Endodermal cell (in vitro differentiated cells): ENCODE measurements at regions not wholly inside any gene's neighbourhood (a gene's known extent, or its start where the extent isn't known, plus 50 kb on each side); places are given as distances from the start of the nearest gene placed in this dataset.

Source experiments
- DNase-seq: peaks from one replicate; pipeline ENCODE4 v3.0.0-alpha.2; 2017
- H3K27ac ChIP-seq: 2 replicates; pipeline ENCODE4 v1.5.1; 2013; ENCODE audit warnings: mild to moderate bottlenecking, low read depth, low read length, moderate library complexity
- H3K27me3 ChIP-seq: 2 replicates; pipeline ENCODE4 v1.6.1; 2013; ENCODE audit warnings: mild to moderate bottlenecking, low read length, moderate library complexity; ENCODE audit not compliant: insufficient read depth, control insufficient read depth, poor library complexity, severe bottlenecking
- H3K36me3 ChIP-seq: 2 replicates; pipeline ENCODE4 v1.7.0; 2013; ENCODE audit warnings: mild to moderate bottlenecking, low read length, moderate library complexity; ENCODE audit not compliant: control insufficient read depth, insufficient read depth
- H3K4me1 ChIP-seq: one replicate; pipeline ENCODE4 v1.7.0; 2013; ENCODE audit warnings: low read length; ENCODE audit not compliant: control insufficient read depth, insufficient read depth
- H3K4me3 ChIP-seq: 2 replicates; pipeline ENCODE4 v1.5.1; 2013; ENCODE audit warnings: mild to moderate bottlenecking, low read length, moderate library complexity
- H3K9ac ChIP-seq: 2 replicates; pipeline ENCODE4 v1.6.1; 2013; ENCODE audit warnings: mild to moderate bottlenecking, low read length, moderate library complexity; ENCODE audit not compliant: poor library complexity, severe bottlenecking; ENCODE audit errors: extremely low read depth
- H3K9me3 ChIP-seq: 2 replicates; pipeline ENCODE4 v1.6.1; 2013; ENCODE audit warnings: mild to moderate bottlenecking, low read length, moderate library complexity; ENCODE audit not compliant: control insufficient read depth
- H3K27ac Mint-ChIP-seq: 2 replicates; pipeline ENCODE4 v1.8.0; 2020; ENCODE audit warnings: mixed read lengths
- H3K27me3 Mint-ChIP-seq: 2 replicates; pipeline ENCODE4 v1.8.0; 2021; ENCODE audit warnings: mild to moderate bottlenecking, mixed read lengths; ENCODE audit not compliant: insufficient read depth
- H3K36me3 Mint-ChIP-seq: 2 replicates; pipeline ENCODE4 v1.8.0; 2020; ENCODE audit warnings: low read depth, mixed read lengths
- H3K4me1 Mint-ChIP-seq: 2 replicates; pipeline ENCODE4 v1.8.0; 2020; ENCODE audit warnings: mixed read lengths
- H3K4me3 Mint-ChIP-seq: 2 replicates; pipeline ENCODE4 v1.8.0; 2020; ENCODE audit warnings: mild to moderate bottlenecking, moderate library complexity, mixed read lengths
- H3K9me3 Mint-ChIP-seq: 2 replicates; pipeline ENCODE4 v1.8.0; 2020; ENCODE audit warnings: mild to moderate bottlenecking, mixed read lengths
- WGBS, 2 experiments: methylation state at CpG; one replicate each; pipeline versions ENCODE4 v1.1.5 to v1.1.7; 2013; ENCODE audit warnings: missing lambda C conversion rate in 2 of 2, mixed read lengths in 1 of 2; ENCODE audit not compliant: insufficient coverage in 1 of 2, insufficient read length in 1 of 2; 5-methylcytosine and 5-hydroxymethylcytosine counted together
- TF ChIP-seq, protein P1 (sequence below): fragments of 200-600 bp; sonication (generic); conservative IDR thresholded peaks from 2 replicates; pipeline ENCODE4 v1.5.0; 2021; ENCODE audit warnings: antibody characterized with exemption, mild to moderate bottlenecking

DNA sequence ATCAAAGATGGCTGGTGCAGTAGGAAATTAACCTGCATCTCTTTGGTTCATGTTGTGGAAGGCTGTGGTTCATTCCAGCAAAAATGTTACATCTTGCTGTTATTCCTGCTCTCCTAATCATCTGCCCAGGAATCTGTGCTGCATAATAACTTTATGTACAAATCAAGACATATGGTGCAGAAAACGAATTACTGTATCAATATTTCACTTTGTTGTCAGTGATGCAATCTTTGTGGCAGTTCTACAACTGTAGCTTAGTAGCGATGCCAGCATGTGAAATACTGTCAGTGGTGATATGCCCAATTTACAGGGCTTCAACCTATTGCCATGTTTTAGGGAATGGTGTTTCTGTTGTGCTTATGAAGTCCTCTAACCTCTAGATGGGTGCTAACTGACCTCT, 1114.7 kb downstream of the SOCS6 start:
- H3K4me3 ChIP-seq = no peak overlapping the region
- H3K36me3 ChIP-seq = no peaks in the 10 kb centered on the region
- no peak overlapping the region for H3K9ac ChIP-seq
- no peaks in the 10 kb centered on the region for H3K4me1 ChIP-seq
- Mint-ChIP-seq H3K27me3 (no peaks in the 10 kb centered on the region), H3K4me3 (no peak overlapping the region), H3K4me1 (no peaks in the 10 kb centered on the region), H3K27ac (no peak overlapping the region), H3K9me3 (no peaks in the 10 kb centered on the region), H3K36me3 (no peaks in the 10 kb centered on the region)
- no peak overlapping the region for H3K27ac ChIP-seq
- TF ChIP-seq, protein P1, sequence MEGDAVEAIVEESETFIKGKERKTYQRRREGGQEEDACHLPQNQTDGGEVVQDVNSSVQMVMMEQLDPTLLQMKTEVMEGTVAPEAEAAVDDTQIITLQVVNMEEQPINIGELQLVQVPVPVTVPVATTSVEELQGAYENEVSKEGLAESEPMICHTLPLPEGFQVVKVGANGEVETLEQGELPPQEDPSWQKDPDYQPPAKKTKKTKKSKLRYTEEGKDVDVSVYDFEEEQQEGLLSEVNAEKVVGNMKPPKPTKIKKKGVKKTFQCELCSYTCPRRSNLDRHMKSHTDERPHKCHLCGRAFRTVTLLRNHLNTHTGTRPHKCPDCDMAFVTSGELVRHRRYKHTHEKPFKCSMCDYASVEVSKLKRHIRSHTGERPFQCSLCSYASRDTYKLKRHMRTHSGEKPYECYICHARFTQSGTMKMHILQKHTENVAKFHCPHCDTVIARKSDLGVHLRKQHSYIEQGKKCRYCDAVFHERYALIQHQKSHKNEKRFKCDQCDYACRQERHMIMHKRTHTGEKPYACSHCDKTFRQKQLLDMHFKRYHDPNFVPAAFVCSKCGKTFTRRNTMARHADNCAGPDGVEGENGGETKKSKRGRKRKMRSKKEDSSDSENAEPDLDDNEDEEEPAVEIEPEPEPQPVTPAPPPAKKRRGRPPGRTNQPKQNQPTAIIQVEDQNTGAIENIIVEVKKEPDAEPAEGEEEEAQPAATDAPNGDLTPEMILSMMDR = no peak
- peaks cover 60% of the 10 kb centered on the region for H3K9me3 ChIP-seq
- no peak for DNase-seq
- WGBS, 2 experiments = 69% methylated on average over 2 of the region's 2 CpGs; no CpG with 5 or more reads in 1 of the 2 experiments
- H3K27me3 ChIP-seq = no peaks in the 10 kb centered on the region

DNA sequence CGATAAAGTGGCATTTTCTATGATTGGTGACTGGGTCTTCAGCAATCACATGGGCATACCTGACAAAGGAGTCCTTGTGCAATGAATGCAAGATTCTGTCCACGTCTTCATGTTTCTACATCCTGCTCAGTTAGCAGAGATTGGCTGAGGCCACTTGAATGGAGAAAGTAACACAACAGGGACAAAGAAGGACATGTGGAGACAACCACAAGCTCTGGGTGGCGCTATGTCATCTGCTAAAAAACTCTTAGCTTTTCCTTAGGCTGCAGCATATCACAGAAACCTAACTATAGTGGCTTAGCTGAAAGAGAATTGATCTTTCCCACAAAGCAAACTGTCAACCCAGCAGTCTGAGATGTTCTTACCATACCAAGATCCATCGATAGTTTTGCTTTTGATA, 1109.7 kb downstream of the SOCS6 start:
- peak; percentile 87 for DNase-seq

DNA sequence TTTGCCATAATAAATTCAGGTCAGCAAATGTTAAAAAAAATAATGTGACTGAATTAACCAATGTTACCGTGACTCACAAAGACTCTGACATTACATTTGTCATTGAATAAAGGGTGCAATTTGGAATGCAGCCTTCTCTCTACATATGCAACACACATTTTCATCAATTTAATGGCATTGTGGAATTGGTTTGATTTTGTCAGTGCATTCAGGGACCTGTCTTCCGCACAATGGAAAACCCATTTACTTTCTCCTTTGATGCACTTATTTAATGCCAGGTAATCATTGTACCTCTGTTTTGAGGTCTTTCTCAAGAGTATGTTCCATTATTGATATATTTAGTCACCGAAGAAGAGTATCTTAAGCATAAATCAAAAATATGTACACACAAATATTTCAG, 1099.3 kb downstream of the SOCS6 start:
- Mint-ChIP-seq H3K27me3 (no peaks in the 10 kb centered on the region), H3K27ac (no peak overlapping the region), H3K9me3 (no peaks in the 10 kb centered on the region), H3K4me3 (no peak overlapping the region), H3K4me1 (no peaks in the 10 kb centered on the region), H3K36me3 (no peaks in the 10 kb centered on the region)
- Histone ChIP-seq H3K9me3 (peaks cover 66% of the 10 kb centered on the region), H3K9ac (no peak overlapping the region), H3K4me3 (peak overlapping the region; percentile 11), H3K36me3 (no peaks in the 10 kb centered on the region), H3K4me1 (no peaks in the 10 kb centered on the region), H3K27ac (no peak overlapping the region), H3K27me3 (no peaks in the 10 kb centered on the region)
- WGBS, 2 experiments = 80 to 100% methylated on average over 1 to 3 of the region's 3 CpGs
- DNase-seq = no peak
- TF ChIP-seq, protein P1 = no peak

More for the DNA sequence above, 1109.7 kb downstream of the SOCS6 start:
- H3K9ac ChIP-seq = no peak overlapping the region
- no peaks in the 10 kb centered on the region for H3K4me1 ChIP-seq
- Mint-ChIP-seq H3K27ac (no peak overlapping the region), H3K4me1 (no peaks in the 10 kb centered on the region), H3K27me3 (no peaks in the 10 kb centered on the region), H3K9me3 (no peaks in the 10 kb centered on the region), H3K36me3 (no peaks in the 10 kb centered on the region), H3K4me3 (no peak overlapping the region)
- no peaks in the 10 kb centered on the region for H3K36me3 ChIP-seq
- H3K4me3 ChIP-seq = no peak overlapping the region
- H3K27me3 ChIP-seq = no peaks in the 10 kb centered on the region
- peaks cover 54% of the 10 kb centered on the region for H3K9me3 ChIP-seq
- no peak overlapping the region for H3K27ac ChIP-seq
- TF ChIP-seq, protein P1 = peak; percentile 84
- 39 to 54% methylated on average over 3 to 4 of the region's 4 CpGs for WGBS, 2 experiments
